Heart left ventricle (tissue), 16 donors: ENCODE measurements at regions not wholly inside any gene's neighbourhood (a gene's known extent, or its start where the extent isn't known, plus 50 kb on each side); places are given as distances from the start of the nearest gene placed in this dataset.

Source experiments
- ATAC-seq, 4 donors: fragments of 200-7000 bp; cut with Tn5 transposase; one replicate each; pipeline ENCODE4 v1.9.1; 2020 to 2022; ENCODE audit warnings: moderate library complexity in 4 of 4, mild to moderate bottlenecking in 3 of 4, moderate number of reproducible peaks in 1 of 4
- DNase-seq, 5 donors: peaks; one replicate each; pipeline ENCODE4 v3.0.0-alpha.2; 2020
- H3K27ac ChIP-seq, 12 donors: fragments of 200-600 bp; sonication (generic) in 4 of 12; one replicate each; pipeline versions ENCODE4 v1.5.0 to v1.8.0; 2016 to 2022; ENCODE audit warnings: mild to moderate bottlenecking in 2 of 12
- H3K27me3 ChIP-seq, 9 donors: fragments of 200-600 bp; sonication (generic) in 2 of 9; one replicate each; pipeline versions ENCODE4 v1.5.1 to v1.8.0; 2016 to 2022; ENCODE audit warnings: mild to moderate bottlenecking in 3 of 9
- H3K36me3 ChIP-seq, 9 donors: fragments of 200-600 bp; sonication (generic) in 2 of 9; one replicate each; pipeline versions ENCODE4 v1.5.0 to v1.8.0; 2018 to 2022; ENCODE audit warnings: mild to moderate bottlenecking in 2 of 9
- H3K4me1 ChIP-seq, 12 donors: fragments of 200-600 bp; sonication (generic) in 4 of 12; one replicate each; pipeline versions ENCODE4 v1.5.0 to v1.8.0; 2016 to 2022; ENCODE audit warnings: mild to moderate bottlenecking in 3 of 12
- H3K4me3 ChIP-seq, 12 donors: fragments of 200-600 bp; sonication (generic) in 4 of 12; one replicate each; pipeline versions ENCODE4 v1.5.0 to v1.8.0; 2017 to 2022; ENCODE audit warnings: mild to moderate bottlenecking in 9 of 12, moderate library complexity in 4 of 12
- H3K9me3 ChIP-seq, 12 donors: fragments of 200-600 bp; sonication (generic) in 4 of 12; one replicate each; pipeline versions ENCODE4 v1.5.0 to v1.8.0; 2016 to 2022; ENCODE audit warnings: mild to moderate bottlenecking in 1 of 12
- POLR2A ChIP-seq, 2 donors: fragments of 450-650 bp; IDR thresholded peaks; one replicate each; pipeline ENCODE4 v1.6.1; 2017; ENCODE audit warnings: antibody characterized with exemption in 2 of 2, mild to moderate bottlenecking in 2 of 2, moderate library complexity in 2 of 2
- WGBS, 4 donors: extraction: QIAGEN DNeasy Blood & Tissue Kit in 2 of 4; methylation state at CpG; one replicate each; pipeline versions ENCODE4 v1.1.5 to v1.1.7; 2013 to 2018; 5-methylcytosine and 5-hydroxymethylcytosine counted together
- intact Hi-C, 10 donors: fragments of 100-400 bp; cut with DNase I; formaldehyde crosslinking; loops; one replicate each; pipeline versions ENCODE4 v1.11.1 to v1.14.2; 2022
- TF ChIP-seq, protein P1 (sequence below), 12 donors: fragments of 200-600 bp; sonication (generic) in 4 of 12; IDR thresholded peaks; one replicate each; pipeline versions ENCODE4 v1.5.0 to v1.8.0; 2018 to 2022; ENCODE audit warnings: antibody characterized with exemption in 12 of 12, mild to moderate bottlenecking in 5 of 12
- donor health status: ischemic (EF 13 %, LVEDD 7.1; RV severe dilation, severe dysfunction).
- donor health status: healthy with polysubstance abuse.
- donor health status: DM: no; HTN: yes; CAD: no.
- donor health status: DM: no; HTN: no; CAD: no.
- donor health status: ischemic (EF 25% LVEDD 6.9; RV normal size, moderate dysfunction).
- donor health status: ischemic (EF 25% LVEDD 5.7; RV mildly dilated, moderate dysfunction).
- donor health status: healthy.
- donor health status: DM: yes; HTN: yes; CAD: no.
- donor health status: ischemic (EF 35%, LVEDD 5.7; RV mildly dilated, moderate dysfunction).
- donor health status: nonischemic (EF 11% LVEDD 7.7; RV severe dilation, severe dysfunction).
- donor health status: DM: yes; HTN: yes; CAD: no.
- donor health status: PGD.
- donor health status: ischemic (EF 29% LVEDD 5.4; RV normal size, mild dysfunction).
- donor health status: nonischemic (EF 23%, LVEDD 6.1; RV moderate dilation, normal function).

DNA sequence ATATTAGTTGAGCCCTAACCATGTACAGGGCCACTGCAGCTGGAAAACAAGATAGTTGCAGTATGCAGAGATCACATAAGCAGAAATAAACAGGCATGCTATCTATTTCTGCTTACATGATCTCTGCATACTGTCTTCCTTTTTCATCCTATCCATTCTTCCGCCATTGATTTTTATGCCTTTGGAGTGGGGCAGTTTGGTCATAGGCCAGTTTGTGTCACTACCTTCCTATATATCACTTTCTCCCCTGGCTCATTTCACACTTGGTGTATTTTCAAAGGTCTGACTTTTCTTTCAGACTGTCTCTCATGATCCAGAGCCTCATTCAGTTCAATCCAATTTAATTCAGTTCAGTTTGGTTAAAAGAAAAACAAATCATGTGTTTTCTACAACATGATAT is 829.6 kb downstream of the KCNA4 start:
- TF ChIP-seq, protein P1, sequence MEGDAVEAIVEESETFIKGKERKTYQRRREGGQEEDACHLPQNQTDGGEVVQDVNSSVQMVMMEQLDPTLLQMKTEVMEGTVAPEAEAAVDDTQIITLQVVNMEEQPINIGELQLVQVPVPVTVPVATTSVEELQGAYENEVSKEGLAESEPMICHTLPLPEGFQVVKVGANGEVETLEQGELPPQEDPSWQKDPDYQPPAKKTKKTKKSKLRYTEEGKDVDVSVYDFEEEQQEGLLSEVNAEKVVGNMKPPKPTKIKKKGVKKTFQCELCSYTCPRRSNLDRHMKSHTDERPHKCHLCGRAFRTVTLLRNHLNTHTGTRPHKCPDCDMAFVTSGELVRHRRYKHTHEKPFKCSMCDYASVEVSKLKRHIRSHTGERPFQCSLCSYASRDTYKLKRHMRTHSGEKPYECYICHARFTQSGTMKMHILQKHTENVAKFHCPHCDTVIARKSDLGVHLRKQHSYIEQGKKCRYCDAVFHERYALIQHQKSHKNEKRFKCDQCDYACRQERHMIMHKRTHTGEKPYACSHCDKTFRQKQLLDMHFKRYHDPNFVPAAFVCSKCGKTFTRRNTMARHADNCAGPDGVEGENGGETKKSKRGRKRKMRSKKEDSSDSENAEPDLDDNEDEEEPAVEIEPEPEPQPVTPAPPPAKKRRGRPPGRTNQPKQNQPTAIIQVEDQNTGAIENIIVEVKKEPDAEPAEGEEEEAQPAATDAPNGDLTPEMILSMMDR (IDR thresholded peaks at IDR 0.05): no peak
- no peak for TF ChIP-seq POLR2A (IDR thresholded peaks at IDR 0.05)
- Histone ChIP-seq H3K4me1 (no peaks in the 10 kb centered on the region), H3K27me3 (no peaks in the 10 kb centered on the region), H3K9me3 (peaks cover 0 to 2% (median 0%) of the 10 kb centered on the region in 12 donors), H3K27ac (no peak overlapping the region), H3K4me3 (no peak overlapping the region), H3K36me3 (no peaks in the 10 kb centered on the region)
- no peak for ATAC-seq
- WGBS, 4 donors: 83 to 95% (median 89%) methylated on average over 1 of the region's 1 CpG
- intact Hi-C loops: loop anchor here in 1 of 10 donors (5.0 kb wide), 1 partner anchor 50 kb away; no protein-coding TSS in a partner anchor
- no peak for DNase-seq

DNA sequence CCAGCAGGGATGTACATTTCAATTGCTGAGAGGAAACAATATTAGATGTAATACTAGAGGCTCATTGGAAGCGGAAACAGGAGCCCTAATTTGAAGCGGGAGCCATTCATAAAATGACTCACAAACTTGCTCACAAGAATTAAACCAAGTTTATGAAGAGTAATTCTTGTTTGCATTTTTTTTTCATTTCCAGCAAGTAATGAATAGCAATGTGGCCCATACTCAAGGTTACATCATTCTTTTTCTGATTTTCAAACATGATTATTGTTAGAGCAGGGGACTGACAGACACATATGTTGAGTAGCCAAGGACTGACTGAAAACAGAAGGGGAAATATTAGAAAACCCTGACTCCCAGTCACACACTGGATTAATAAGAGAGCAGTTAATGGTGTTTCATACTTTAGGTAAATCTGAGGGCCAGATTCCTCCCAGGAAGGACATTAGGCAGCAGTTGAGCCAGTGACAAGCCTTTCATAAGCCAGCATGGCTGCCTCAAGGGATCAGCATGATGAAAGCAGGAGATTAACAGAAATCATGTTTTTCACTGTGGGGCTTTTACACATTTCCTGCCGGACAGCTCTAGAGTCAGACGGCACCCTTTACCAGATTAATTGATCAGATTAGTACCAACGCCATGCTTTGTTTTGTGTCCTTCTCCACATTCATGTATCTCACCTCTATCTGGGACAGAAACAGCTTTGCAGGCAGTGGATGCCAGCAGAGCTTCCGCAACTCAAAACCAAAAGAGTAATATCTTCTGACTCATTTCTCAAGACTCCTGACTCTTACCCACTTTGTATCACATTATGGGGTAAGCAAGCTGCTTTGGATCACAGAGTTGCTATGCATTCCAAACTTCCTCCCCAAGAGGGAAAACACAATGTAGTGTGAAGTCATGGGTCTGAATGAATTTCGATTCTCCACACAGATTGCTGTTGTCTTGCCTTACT is 831.6 kb downstream of the KCNA4 start:
- ATAC-seq: peak in 1 of 4 donors; percentile 20
- H3K27me3 ChIP-seq: no peaks in the 10 kb centered on the region
- no peak for TF ChIP-seq POLR2A (IDR thresholded peaks at IDR 0.05)
- TF ChIP-seq, protein P1 (IDR thresholded peaks at IDR 0.05): no peak
- no peak overlapping the region for H3K4me3 ChIP-seq
- no peaks in the 10 kb centered on the region for H3K4me1 ChIP-seq
- H3K27ac ChIP-seq: no peak overlapping the region
- H3K9me3 ChIP-seq: peaks cover 0 to 3% (median 0%) of the 10 kb centered on the region in 12 donors
- intact Hi-C loops: loop anchor here in 1 of 10 donors (5.0 kb wide), 1 partner anchor 52 kb away; no protein-coding TSS in a partner anchor
- H3K36me3 ChIP-seq: no peaks in the 10 kb centered on the region
- no peak for DNase-seq
- WGBS, 4 donors: 61 to 66% (median 63%) methylated on average over 7 of the region's 7 CpGs

DNA sequence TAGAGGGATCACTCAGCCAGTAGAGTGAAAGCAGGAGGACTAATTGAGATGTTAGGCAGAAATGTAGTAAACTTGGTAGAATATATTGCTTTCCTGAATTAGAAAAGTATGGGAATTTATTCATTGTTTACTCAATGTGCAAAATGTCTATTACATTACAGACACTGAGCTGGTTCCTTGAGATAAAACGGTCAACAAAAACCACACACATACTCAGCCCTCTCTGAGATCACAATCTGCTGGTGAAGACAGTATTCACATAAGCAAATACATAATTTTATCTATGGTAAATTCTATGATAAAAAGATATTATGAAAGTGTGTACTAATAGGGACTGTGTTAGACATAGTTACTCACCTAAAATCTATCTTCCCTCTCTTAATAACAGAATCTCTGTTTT is 833.5 kb downstream of the KCNA4 start:
- Histone ChIP-seq H3K4me1 (no peaks in the 10 kb centered on the region), H3K36me3 (no peaks in the 10 kb centered on the region), H3K4me3 (no peak overlapping the region), H3K9me3 (peaks cover 0 to 3% (median 0%) of the 10 kb centered on the region in 12 donors), H3K27me3 (no peaks in the 10 kb centered on the region), H3K27ac (no peak overlapping the region)
- DNase-seq (no peak), ATAC-seq (no peak)
- 73 to 87% (median 78%) methylated on average over 1 of the region's 1 CpG for WGBS, 4 donors
- intact Hi-C loops: no loop called here
- no peak for TF ChIP-seq POLR2A (IDR thresholded peaks at IDR 0.05)
- TF ChIP-seq, protein P1 (IDR thresholded peaks at IDR 0.05): no peak

DNA sequence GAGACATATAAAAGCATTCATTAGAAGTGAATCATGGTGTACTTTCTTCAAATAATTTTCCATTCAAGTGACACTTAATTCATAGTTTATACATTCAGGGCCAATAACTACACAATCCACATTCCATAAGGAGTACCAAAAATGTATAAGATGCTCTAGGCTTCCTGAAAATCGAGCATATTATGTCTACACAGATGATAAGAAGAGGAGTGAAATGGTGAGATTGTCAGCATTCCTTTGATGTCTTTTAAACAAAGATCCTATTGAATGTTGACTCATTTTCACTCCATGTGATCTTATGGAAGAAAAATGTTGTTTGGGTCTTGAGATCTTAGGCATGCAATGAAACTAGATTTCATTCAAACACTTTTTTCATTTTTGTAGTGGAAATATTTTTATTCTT is 843.2 kb downstream of the KCNA4 start:
- Histone ChIP-seq H3K4me1 (no peaks in the 10 kb centered on the region), H3K4me3 (no peak overlapping the region), H3K27ac (no peak overlapping the region), H3K9me3 (no peaks in the 10 kb centered on the region), H3K27me3 (no peaks in the 10 kb centered on the region), H3K36me3 (no peaks in the 10 kb centered on the region)
- intact Hi-C loops: no loop called here
- no peak for ATAC-seq
- TF ChIP-seq, protein P1 (IDR thresholded peaks at IDR 0.05): no peak
- WGBS, 4 donors: 21 to 36% (median 27%) methylated on average over 1 of the region's 1 CpG
- no peak for DNase-seq
